ENCODE measurements at regions not wholly inside any gene's neighbourhood (a gene's known extent, or its start where the extent isn't known, plus 50 kb on each side); places are given as distances from the start of the nearest gene placed in this dataset.

DNA sequence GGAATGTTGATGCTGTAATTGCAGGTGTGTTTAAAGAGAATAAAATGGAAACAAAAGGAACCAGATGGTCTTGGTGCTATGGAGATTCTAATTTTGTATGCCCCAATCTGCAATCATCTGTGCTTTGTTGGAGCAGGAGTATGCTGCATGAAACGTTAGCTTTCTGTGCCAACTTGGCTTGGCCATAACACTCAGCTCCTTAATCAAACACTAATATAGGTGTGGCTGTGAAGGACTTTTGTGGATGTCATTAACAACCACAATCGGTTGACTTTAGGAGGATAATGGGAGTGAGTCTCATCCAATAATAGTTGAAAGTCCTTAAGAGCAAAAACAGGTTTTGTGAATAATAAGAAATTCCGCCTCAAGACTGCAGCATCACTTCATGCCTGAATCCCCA, 399.2 kb downstream of the NLGN4X start:
- no peak for TF ChIP-seq CTCF (IDR thresholded peaks at IDR 0.05; ENCODE audit: extremely low read depth, insufficient read depth, missing control alignments)
- DNase-seq (ENCODE audit: low spot score) = no peak
- in situ Hi-C loops (cut with MboI; ENCODE audit: low pct_unique_long_range_greater_than_20kb, low sequenced_read_pairs, unreplicated experiment) = no loop called here

GRCh38 chrX:5829060-5829459, 399.6 kb downstream of the NLGN4X start:
- no peak for DNase-seq (ENCODE audit: low spot score)
- in situ Hi-C loops (cut with MboI; ENCODE audit: low pct_unique_long_range_greater_than_20kb, low sequenced_read_pairs, unreplicated experiment) = no loop called here
- TF ChIP-seq CTCF (IDR thresholded peaks at IDR 0.05; ENCODE audit: extremely low read depth, insufficient read depth, missing control alignments) = no peak

- no peak for DNase-seq (ENCODE audit: low spot score)
- in situ Hi-C loops (cut with MboI; ENCODE audit: low pct_unique_long_range_greater_than_20kb, low sequenced_read_pairs, unreplicated experiment) = no loop called here
- no peak for TF ChIP-seq CTCF (IDR thresholded peaks at IDR 0.05; ENCODE audit: extremely low read depth, insufficient read depth, missing control alignments)
Measured at GRCh38 chrX:5823903-5824302, 404.8 kb downstream of the NLGN4X start.

- in situ Hi-C loops (cut with MboI; ENCODE audit: low pct_unique_long_range_greater_than_20kb, low sequenced_read_pairs, unreplicated experiment) = no loop called here
- DNase-seq (ENCODE audit: low spot score) = no peak
- no peak for TF ChIP-seq CTCF (IDR thresholded peaks at IDR 0.05; ENCODE audit: extremely low read depth, insufficient read depth, missing control alignments)
Measured at GRCh38 chrX:5810636-5811035, 418.0 kb downstream of the NLGN4X start.

DNA sequence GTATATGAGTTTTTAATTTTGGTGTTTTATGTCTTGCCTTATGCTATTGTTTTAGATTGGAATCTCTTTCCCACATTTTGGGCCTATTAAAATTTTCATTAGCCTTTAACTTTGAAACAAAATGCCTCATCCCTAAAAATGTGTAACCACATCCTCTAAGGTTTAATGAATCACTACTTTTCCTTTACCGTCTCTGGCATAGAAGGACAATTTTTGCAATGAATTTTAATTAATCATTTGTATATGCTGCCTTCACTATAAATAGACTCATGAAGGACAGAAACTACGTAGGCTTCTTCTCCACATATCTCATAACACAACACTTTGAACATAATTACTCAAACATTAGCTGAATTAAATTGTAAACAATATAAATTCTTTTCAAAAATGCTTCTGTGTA, 421.5 kb downstream of the NLGN4X start:
- no peak for TF ChIP-seq CTCF (IDR thresholded peaks at IDR 0.05; ENCODE audit: extremely low read depth, insufficient read depth, missing control alignments)
- DNase-seq (ENCODE audit: low spot score) = no peak
- in situ Hi-C loops (cut with MboI; ENCODE audit: low pct_unique_long_range_greater_than_20kb, low sequenced_read_pairs, unreplicated experiment) = no loop called here

DNA sequence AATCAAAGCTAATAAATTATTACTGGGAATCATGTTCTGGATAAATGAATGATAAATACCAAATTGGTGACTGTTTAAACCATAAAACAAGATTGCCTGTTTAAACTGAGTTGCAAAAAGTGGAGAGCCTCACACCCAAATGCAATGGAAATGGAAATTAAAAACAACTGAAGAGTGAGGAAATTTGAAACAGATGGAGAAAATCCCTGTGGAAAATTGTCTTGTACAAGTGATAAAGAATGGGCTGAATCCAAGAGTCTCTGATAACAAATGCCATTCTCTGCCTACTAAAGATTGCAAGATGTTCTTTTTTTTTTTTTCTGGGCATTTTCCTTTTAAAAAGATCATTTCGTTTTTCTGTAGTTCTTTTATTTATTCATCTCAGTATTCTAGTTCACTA, 426.3 kb downstream of the NLGN4X start:
- no peak for TF ChIP-seq CTCF (IDR thresholded peaks at IDR 0.05; ENCODE audit: extremely low read depth, insufficient read depth, missing control alignments)
- in situ Hi-C loops (cut with MboI; ENCODE audit: low pct_unique_long_range_greater_than_20kb, low sequenced_read_pairs, unreplicated experiment) = no loop called here
- no peak for DNase-seq (ENCODE audit: low spot score)

- in situ Hi-C loops (cut with MboI; ENCODE audit: low pct_unique_long_range_greater_than_20kb, low sequenced_read_pairs, unreplicated experiment) = no loop called here
Measured at GRCh38 chrX:5791721-5792120, 436.9 kb downstream of the NLGN4X start.

More at GRCh38 chrX:5791721-5792120, 436.9 kb downstream of the NLGN4X start:
- TF ChIP-seq CTCF (IDR thresholded peaks at IDR 0.05; ENCODE audit: extremely low read depth, insufficient read depth, missing control alignments) = no peak
- no peak for DNase-seq (ENCODE audit: low spot score)
